Activated T-cell treated with anti-CD3 and anti-CD28 coated beads, Interleukin-2, amount 50 U/mL, for 72 hours (primary cell): ENCODE measurements at regions not wholly inside any gene's neighbourhood (a gene's known extent, or its start where the extent isn't known, plus 50 kb on each side); places are given as distances from the start of the nearest gene placed in this dataset.
"Not testable (repeated sequence)": the region's sequence is repeated elsewhere in the genome, so short reads cannot be mapped to it uniquely, and the experiment has no call there.

Source experiments
- ATAC-seq, 2 donors: fragments of 150-1000 bp; cut with Tn5 transposase; replicated peaks in 1 of 2; 2 replicates each; pipeline ENCODE4 v1.10.0; 2021; ENCODE audit warnings: moderate library complexity in 2 of 2, mild to moderate bottlenecking in 1 of 2
- DNase-seq, 2 donors: peaks; one replicate each; pipeline ENCODE4 v3.0.0; 2021 to 2022; ENCODE audit warnings: mixed read lengths in 1 of 2
- H3K27ac Mint-ChIP-seq: one replicate; pipeline ENCODE4 v1.8.0; 2022; ENCODE audit warnings: mild to moderate bottlenecking, moderate library complexity, mixed read lengths
- H3K27me3 Mint-ChIP-seq: one replicate; pipeline ENCODE4 v1.8.0; 2022; ENCODE audit warnings: low read depth, mixed read lengths
- H3K36me3 Mint-ChIP-seq, 2 donors: one replicate each; pipeline ENCODE4 v1.8.0; 2022; ENCODE audit warnings: mixed read lengths in 2 of 2, mild to moderate bottlenecking in 1 of 2; ENCODE audit not compliant: insufficient read depth in 2 of 2
- H3K4me1 Mint-ChIP-seq: one replicate; pipeline ENCODE4 v1.8.0; 2022; ENCODE audit warnings: low read depth, mixed read lengths
- H3K4me3 Mint-ChIP-seq, 2 donors: one replicate each; pipeline ENCODE4 v1.8.0; 2022; ENCODE audit warnings: mild to moderate bottlenecking in 2 of 2, mixed read lengths in 2 of 2, moderate library complexity in 2 of 2
- H3K9me3 Mint-ChIP-seq, 2 donors: one replicate each; pipeline ENCODE4 v1.8.0; 2022; ENCODE audit warnings: mixed read lengths in 2 of 2

DNA sequence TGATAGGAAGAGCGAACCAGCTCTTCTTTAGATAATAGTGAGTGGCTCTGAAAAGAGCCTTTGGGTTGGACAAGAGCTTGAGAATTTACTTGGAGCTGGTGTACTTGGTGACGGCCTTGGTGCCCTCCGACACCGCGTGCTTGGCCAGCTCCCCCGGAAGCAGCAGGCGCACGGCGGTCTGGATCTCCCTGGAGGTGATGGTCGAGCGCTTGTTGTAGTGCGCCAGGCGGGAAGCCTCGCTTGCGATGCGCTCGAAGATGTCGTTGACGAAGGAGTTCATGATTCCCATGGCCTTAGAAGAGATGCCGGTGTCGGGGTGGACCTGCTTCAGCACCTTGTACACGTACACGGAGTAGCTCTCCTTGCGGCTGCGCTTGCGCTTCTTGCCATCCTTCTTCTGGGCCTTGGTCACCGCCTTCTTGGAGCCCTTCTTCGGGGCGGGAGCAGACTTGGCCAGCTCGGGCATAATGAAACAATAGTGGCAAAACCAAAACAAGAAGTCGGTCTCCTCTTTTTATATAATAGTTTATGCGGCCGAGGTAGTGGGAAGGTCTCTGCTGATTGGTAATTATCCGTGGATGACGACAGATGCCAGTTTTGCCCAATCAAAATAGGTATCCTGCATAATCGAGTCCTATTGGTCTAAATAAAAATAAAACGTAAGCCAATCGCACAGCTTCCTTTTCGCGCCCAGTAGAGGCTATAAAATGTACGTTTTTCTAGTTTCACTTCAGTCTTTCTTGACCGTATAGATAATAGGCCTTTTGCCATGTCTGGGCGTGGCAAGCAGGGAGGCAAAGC, 104.6 kb downstream of the OR2B2 start:
- peak; percentile 81 to 84 for DNase-seq
- Mint-ChIP-seq H3K27ac (peak overlapping the region; percentile 99), H3K4me3 (peak overlapping the region; percentile 91 to 93), H3K4me1 (peaks cover 56% of the 10 kb centered on the region)
- peak; percentile 67 to 69 for ATAC-seq
- H3K36me3 Mint-ChIP-seq, H3K27me3 Mint-ChIP-seq, H3K9me3 Mint-ChIP-seq: not testable (repeated sequence)

DNA sequence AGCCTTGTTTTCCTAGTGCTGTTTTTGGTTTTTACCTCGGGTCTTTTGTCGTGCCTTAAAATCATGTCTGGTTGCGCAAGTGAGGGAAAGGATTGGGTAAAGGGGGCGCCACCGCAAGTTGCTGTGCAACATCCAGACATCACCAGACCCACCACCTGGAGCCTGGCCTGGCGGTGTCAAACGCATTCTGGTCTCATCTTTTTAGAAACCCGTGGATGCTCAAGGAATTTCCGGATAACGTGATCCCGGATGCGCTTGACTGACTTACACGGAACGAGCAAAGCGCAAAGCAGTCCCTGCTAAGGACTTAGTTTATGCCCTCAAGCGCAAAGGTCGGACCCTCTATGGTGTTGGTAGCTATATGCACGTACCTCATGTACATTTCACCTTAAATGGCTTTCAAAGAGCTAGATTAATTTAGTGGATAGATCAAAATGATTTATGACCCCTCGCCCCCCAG, 105.2 kb downstream of the OR2B2 start:
- peak overlapping the region; percentile 91 to 93 for H3K4me3 Mint-ChIP-seq
- H3K36me3 Mint-ChIP-seq: peaks cover 3 to 7% of the 10 kb centered on the region in 2 donors
- H3K27me3 Mint-ChIP-seq: no peaks in the 10 kb centered on the region
- DNase-seq: peak in 1 of 2 donors; percentile 22
- H3K27ac Mint-ChIP-seq: peak overlapping the region; percentile 99
- ATAC-seq: no peak
- H3K9me3 Mint-ChIP-seq: no peaks in the 10 kb centered on the region
- peaks cover 51% of the 10 kb centered on the region for H3K4me1 Mint-ChIP-seq

DNA sequence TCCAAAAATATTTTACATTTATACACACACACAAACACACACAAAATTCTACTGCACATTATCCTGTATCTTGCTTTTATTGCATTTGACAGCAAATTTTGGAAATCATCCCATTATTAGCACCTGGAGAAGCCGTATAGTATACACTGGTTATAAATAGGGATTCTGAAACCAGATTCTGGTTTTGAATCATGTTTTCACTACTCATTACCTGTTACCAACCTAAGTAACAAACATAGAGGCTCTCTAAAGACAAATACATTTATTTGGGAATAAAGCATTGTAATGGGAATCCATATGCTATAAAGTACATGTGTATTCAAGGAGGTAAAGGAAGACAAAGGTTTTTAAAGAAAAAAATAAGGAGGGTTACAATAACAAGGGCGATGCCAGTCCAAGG, 106.8 kb downstream of the OR2B2 start:
- Mint-ChIP-seq H3K9me3 (no peaks in the 10 kb centered on the region), H3K36me3 (peaks cover 0 to 2% of the 10 kb centered on the region in 2 donors), H3K4me3 (peak overlapping the region in 1 of 2 donors; percentile 66), H3K27ac (peak overlapping the region; percentile 84), H3K4me1 (peaks cover 37% of the 10 kb centered on the region), H3K27me3 (no peaks in the 10 kb centered on the region)
- DNase-seq: no peak
- ATAC-seq: no peak

DNA sequence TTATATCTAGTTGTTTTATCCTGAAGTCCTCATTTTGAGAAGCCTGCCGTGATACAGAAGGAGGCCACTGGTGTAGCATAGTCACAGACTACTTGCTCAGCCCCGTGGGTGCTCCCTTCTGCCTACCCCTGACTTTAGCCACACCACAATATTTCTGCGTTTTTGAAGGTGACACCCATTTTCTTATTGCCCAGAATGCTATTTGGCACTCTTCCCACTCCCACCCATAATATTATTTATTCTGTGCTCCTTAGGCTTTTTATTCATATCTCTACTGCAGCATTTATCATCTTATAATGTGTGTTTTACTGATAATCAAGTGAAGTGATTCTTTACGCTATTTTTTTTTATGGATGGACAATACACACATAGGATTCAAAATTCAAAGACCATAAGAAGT, 107.3 kb downstream of the OR2B2 start:
- Mint-ChIP-seq H3K27me3 (no peaks in the 10 kb centered on the region), H3K27ac (no peak overlapping the region), H3K9me3 (no peaks in the 10 kb centered on the region), H3K4me3 (no peak overlapping the region), H3K4me1 (peaks cover 32% of the 10 kb centered on the region), H3K36me3 (peaks cover 0 to 1% of the 10 kb centered on the region in 2 donors)
- DNase-seq (no peak), ATAC-seq (no peak)

GRCh38 chr6:27800731-27801373, 111.3 kb downstream of the OR2B2 start:
- H3K9me3 Mint-ChIP-seq: no peaks in the 10 kb centered on the region
- H3K4me3 Mint-ChIP-seq: no peak overlapping the region
- DNase-seq (no peak), ATAC-seq (no peak)
- H3K4me1 Mint-ChIP-seq: peaks cover 8% of the 10 kb centered on the region
- no peak overlapping the region for H3K27ac Mint-ChIP-seq
- no peaks in the 10 kb centered on the region for H3K27me3 Mint-ChIP-seq
- H3K36me3 Mint-ChIP-seq: no peaks in the 10 kb centered on the region

DNA sequence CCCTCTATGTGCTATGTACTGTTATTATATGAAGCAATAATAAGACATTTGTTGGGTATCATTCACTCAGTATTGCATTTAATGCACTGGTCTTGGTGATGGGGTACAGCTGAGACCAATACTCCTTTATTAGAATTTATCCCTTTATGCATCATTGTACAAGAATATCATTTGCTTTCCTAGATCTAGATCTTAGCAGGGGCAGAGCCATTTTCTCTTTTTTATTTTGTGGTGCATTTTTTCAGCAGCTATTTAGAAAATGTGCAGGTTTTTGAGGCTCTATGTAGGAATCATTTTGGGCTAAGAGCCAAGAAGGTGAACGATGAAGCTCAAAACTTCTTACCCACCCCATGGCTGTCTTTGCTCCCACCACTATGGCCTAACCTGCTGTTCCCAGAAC, 114.2 kb downstream of the OR2B2 start:
- H3K4me3 Mint-ChIP-seq: no peak overlapping the region
- no peaks in the 10 kb centered on the region for H3K9me3 Mint-ChIP-seq
- no peak for DNase-seq
- peaks cover 7% of the 10 kb centered on the region for H3K27me3 Mint-ChIP-seq
- H3K4me1 Mint-ChIP-seq: peaks cover 12% of the 10 kb centered on the region
- ATAC-seq: no peak
- no peak overlapping the region for H3K27ac Mint-ChIP-seq
- H3K36me3 Mint-ChIP-seq: no peaks in the 10 kb centered on the region

- not testable (repeated sequence) for H3K4me3 Mint-ChIP-seq, H3K36me3 Mint-ChIP-seq, H3K27me3 Mint-ChIP-seq, ATAC-seq, H3K9me3 Mint-ChIP-seq, DNase-seq, H3K27ac Mint-ChIP-seq
- H3K4me1 Mint-ChIP-seq: peaks cover 17% of the 10 kb centered on the region
Measured at GRCh38 chr6:27796736-27797481, 115.3 kb downstream of the OR2B2 start.

GRCh38 chr6:27795697-27796494, 116.3 kb downstream of the OR2B2 start:
- ATAC-seq (peak; percentile 66 to 77), DNase-seq (peak; percentile 51 to 78)
- Mint-ChIP-seq H3K4me3 (peak overlapping the region in 1 of 2 donors; percentile 33), H3K36me3 (no peaks in the 10 kb centered on the region), H3K9me3 (no peaks in the 10 kb centered on the region), H3K27ac (peak overlapping the region; percentile 95), H3K27me3 (peaks cover 13% of the 10 kb centered on the region), H3K4me1 (peaks cover 25% of the 10 kb centered on the region)

GRCh38 chr6:27791182-27791943, 120.8 kb downstream of the OR2B2 start:
- peaks cover 16% of the 10 kb centered on the region for H3K27me3 Mint-ChIP-seq
- H3K27ac Mint-ChIP-seq: peak overlapping the region; percentile 92
- H3K36me3 Mint-ChIP-seq: no peaks in the 10 kb centered on the region
- no peaks in the 10 kb centered on the region for H3K9me3 Mint-ChIP-seq
- peaks cover 25% of the 10 kb centered on the region for H3K4me1 Mint-ChIP-seq
- DNase-seq: peak; percentile 22 to 38
- H3K4me3 Mint-ChIP-seq: peak overlapping the region; percentile 88 to 98
- peak; percentile 13 to 29 for ATAC-seq

DNA sequence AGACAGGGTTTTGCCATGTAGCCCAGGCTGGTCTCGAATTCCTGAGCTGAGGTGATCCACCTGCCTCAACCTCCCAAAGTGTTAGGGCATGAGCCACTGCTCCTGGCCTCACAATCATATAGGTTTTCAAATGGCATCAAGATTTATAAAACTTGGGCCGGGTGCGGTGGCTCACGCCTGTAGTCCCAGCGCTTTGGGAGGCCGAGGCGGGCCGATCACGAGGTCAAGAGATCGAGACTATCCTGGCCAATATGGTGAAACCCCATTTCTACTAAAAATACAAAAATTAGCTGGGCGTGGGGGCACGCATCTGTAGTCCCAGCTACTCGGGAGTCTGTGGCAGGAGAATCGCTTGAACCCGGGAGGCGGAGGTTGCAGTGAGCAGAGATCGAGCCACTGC, 123.8 kb downstream of the OR2B2 start:
- not testable (repeated sequence) for H3K27ac Mint-ChIP-seq, H3K9me3 Mint-ChIP-seq, H3K36me3 Mint-ChIP-seq, ATAC-seq, H3K4me3 Mint-ChIP-seq, DNase-seq
- Mint-ChIP-seq H3K4me1 (peaks cover 15% of the 10 kb centered on the region), H3K27me3 (peaks cover 20% of the 10 kb centered on the region)

DNA sequence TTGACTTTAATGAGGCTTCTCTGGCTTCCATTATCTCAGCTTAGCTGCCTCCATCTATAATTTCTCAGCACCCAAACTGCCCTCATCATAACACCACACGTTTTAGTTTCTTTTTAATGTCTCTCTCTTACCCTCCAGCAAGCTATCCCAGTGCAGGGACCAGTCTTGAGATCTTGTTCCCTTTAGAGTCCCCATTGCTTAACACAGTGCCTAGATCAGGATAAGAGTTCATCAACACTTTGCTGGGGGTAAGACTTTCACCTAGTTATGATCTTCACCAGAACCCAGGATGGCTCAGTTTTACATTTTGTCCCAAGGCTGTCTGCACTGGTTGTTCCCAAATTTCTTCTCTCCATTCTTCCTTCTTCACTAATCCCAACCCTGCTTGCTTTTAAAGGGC, 126.1 kb downstream of the OR2B2 start:
- ATAC-seq: no peak
- no peaks in the 10 kb centered on the region for H3K36me3 Mint-ChIP-seq
- peaks cover 13% of the 10 kb centered on the region for H3K27me3 Mint-ChIP-seq
- H3K27ac Mint-ChIP-seq: no peak overlapping the region
- H3K4me3 Mint-ChIP-seq: no peak overlapping the region
- no peak for DNase-seq
- H3K9me3 Mint-ChIP-seq: no peaks in the 10 kb centered on the region
- H3K4me1 Mint-ChIP-seq: no peaks in the 10 kb centered on the region

- Mint-ChIP-seq H3K36me3 (no peaks in the 10 kb centered on the region), H3K27me3 (peaks cover 18% of the 10 kb centered on the region), H3K4me3 (no peak overlapping the region), H3K9me3 (no peaks in the 10 kb centered on the region), H3K4me1 (no peaks in the 10 kb centered on the region), H3K27ac (no peak overlapping the region)
- no peak for DNase-seq
- no peak for ATAC-seq
Measured at GRCh38 chr6:27785294-27785693, 126.9 kb downstream of the OR2B2 start.
